Astrocyte of the spinal cord (primary cell): ENCODE measurements at regions not wholly inside any gene's neighbourhood (a gene's known extent, or its start where the extent isn't known, plus 50 kb on each side); places are given as distances from the start of the nearest gene placed in this dataset.
A peak's percentile ranks its signal among the peaks of the same experiment; 100 is the strongest.

Source experiments
- DNase-seq: peaks from one replicate; pipeline ENCODE4 v3.0.0; 2011; ENCODE audit warnings: low read depth, low spot score
- H3K4me3 ChIP-seq: 2 replicates; pipeline ENCODE4 v1.5.1; 2011; ENCODE audit warnings: low read depth, mild to moderate bottlenecking, low read length, moderate library complexity
- CTCF ChIP-seq: IDR thresholded peaks from 2 replicates; pipeline ENCODE4 v1.5.1; 2012; ENCODE audit warnings: low read depth, mild to moderate bottlenecking, low read length, inconsistent platforms
- in situ Hi-C: cut with HindIII; loops from 2 replicates; pipeline ENCODE4 v1.10.0; 2017; ENCODE audit warnings: low sequenced_read_pairs

GRCh38 chr12:126108247-126108646, 1043.0 kb downstream of the AACS start:
- in situ Hi-C loops = no loop called here
- no peak overlapping the region for H3K4me3 ChIP-seq
- TF ChIP-seq CTCF = no peak
- no peak for DNase-seq

GRCh38 chr12:126112141-126112540, 1046.9 kb downstream of the AACS start:
- no peak for TF ChIP-seq CTCF
- no peak for DNase-seq
- no peak overlapping the region for H3K4me3 ChIP-seq
- in situ Hi-C loops = no loop called here

GRCh38 chr12:126112849-126113248, 1047.6 kb downstream of the AACS start:
- no peak for TF ChIP-seq CTCF
- no peak overlapping the region for H3K4me3 ChIP-seq
- in situ Hi-C loops = no loop called here
- no peak for DNase-seq

- in situ Hi-C loops = no loop called here
- TF ChIP-seq CTCF = no peak
- DNase-seq = no peak
- H3K4me3 ChIP-seq = no peak overlapping the region
Measured at GRCh38 chr12:126114441-126114840, 1049.2 kb downstream of the AACS start.

GRCh38 chr12:126117502-126117901, 1052.3 kb downstream of the AACS start:
- in situ Hi-C loops = no loop called here
- no peak for TF ChIP-seq CTCF
- H3K4me3 ChIP-seq = no peak overlapping the region
- no peak for DNase-seq

- in situ Hi-C loops = no loop called here
- no peak overlapping the region for H3K4me3 ChIP-seq
- no peak for DNase-seq
- peak; percentile 5 for TF ChIP-seq CTCF
Measured at GRCh38 chr12:126139355-126139754, 1074.1 kb downstream of the AACS start.

- H3K4me3 ChIP-seq = no peak overlapping the region
- no peak for DNase-seq
- no peak for TF ChIP-seq CTCF
- in situ Hi-C loops = no loop called here
Measured at GRCh38 chr12:126144603-126145002, 1079.4 kb downstream of the AACS start.
